Spleen (tissue), 7 donors: ENCODE measurements at regions not wholly inside any gene's neighbourhood (a gene's known extent, or its start where the extent isn't known, plus 50 kb on each side); places are given as distances from the start of the nearest gene placed in this dataset.

Experiments used
- CTCF ChIP-seq, 11 experiments: fragments of 200-600 bp in 7 of 11; fragments of 450-650 bp in 4 of 11; sonication (generic) in 4 of 11; IDR thresholded peaks in 8 of 11; conservative IDR thresholded peaks in 3 of 11; 1 replicate in 7 of 11; 2 replicates in 4 of 11; pipeline versions ENCODE4 v1.4.0 to v1.8.0; 2016 to 2021; ENCODE audit warnings: antibody characterized with exemption in 11 of 11, inconsistent platforms in 4 of 11, mild to moderate bottlenecking in 1 of 11
- POLR2A ChIP-seq, 3 donors: fragments of 450-650 bp; IDR thresholded peaks; one replicate each; pipeline ENCODE4 v1.5.1; 2017; ENCODE audit warnings: antibody characterized with exemption in 3 of 3, mild to moderate bottlenecking in 1 of 3
- donor health status: DM: no; HTN: no; CAD: no; lungs with moderate emphysema.
- donor health status: DM: no; HTN: no; CAD: no.
- donor health status: DM: no; HTN: no; CAD: no.

DNA sequence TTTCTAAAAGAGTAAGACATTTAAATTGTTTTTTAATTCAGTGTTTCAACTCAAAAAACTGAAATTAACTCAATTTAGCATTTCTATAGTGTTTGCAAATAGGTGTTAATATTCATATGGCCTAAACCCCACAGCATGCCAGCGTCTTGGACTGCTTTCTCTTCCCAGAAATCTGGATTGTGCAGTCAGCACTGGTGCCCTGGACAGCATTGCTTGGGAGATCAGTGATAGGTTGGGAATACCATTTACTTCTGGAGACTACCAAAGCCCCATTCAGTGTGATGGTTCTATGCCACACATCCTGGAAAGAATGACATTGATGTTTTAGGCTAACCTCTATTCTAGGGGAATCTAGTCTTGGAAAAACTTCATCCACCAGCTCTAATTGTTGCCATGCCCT, 455.0 kb upstream of the KLHL29 start:
- TF ChIP-seq CTCF (IDR thresholded peaks at IDR 0.05 in 8 of 11, conservative IDR thresholded peaks at IDR 0.05 in 3 of 11) (no peak), POLR2A (IDR thresholded peaks at IDR 0.05) (no peak)
